BE2C (cell line): ENCODE measurements at regions not wholly inside any gene's neighbourhood (a gene's known extent, or its start where the extent isn't known, plus 50 kb on each side); places are given as distances from the start of the nearest gene placed in this dataset.

Experiments used
- DNase-seq: peaks from one replicate; pipeline ENCODE4 v3.0.0-alpha.2; 2020
- H3K27me3 ChIP-seq: fragments of 250-450 bp; sonication (Bioruptor Pico); 2 replicates; pipeline ENCODE4 v1.5.1; 2020; ENCODE audit warnings: mild to moderate bottlenecking
- H3K36me3 ChIP-seq: fragments of 250-450 bp; sonication (Bioruptor Pico); 2 replicates; pipeline ENCODE4 v1.5.1; 2020; ENCODE audit warnings: mild to moderate bottlenecking
- H3K4me1 ChIP-seq: fragments of 250-450 bp; sonication (Bioruptor Pico); 2 replicates; pipeline ENCODE4 v1.5.1; 2020
- H3K4me3 ChIP-seq: 2 replicates; pipeline ENCODE4 v1.5.1; 2011; ENCODE audit warnings: low read depth, low read length
- H3K9me3 ChIP-seq: fragments of 250-450 bp; sonication (Bioruptor Pico); 2 replicates; pipeline ENCODE4 v1.5.1; 2020
- TF ChIP-seq, protein P1 (sequence below): IDR thresholded peaks from 2 replicates; pipeline ENCODE4 v1.5.1; 2012; ENCODE audit warnings: mild to moderate bottlenecking, low read depth, low read length

DNA sequence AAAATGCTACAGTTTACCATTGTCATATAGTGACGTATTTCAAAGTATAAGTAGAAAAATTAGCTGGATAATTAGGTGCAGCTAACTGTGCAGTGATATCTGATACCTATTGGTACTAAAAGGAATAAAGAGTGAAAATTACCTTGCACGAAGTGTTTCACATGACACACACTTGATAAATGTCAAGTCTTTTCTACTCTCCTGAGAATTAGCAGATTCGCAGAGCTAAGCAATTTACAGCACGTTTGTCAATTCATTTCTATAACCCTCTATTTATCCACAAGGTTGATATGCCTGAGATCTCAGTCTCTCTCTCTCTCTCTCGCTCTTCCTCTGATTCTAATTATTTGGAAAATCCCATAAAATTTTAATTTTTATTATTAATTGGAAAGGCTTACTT is 1109.0 kb downstream of the EFNB2 start:
- TF ChIP-seq, protein P1, sequence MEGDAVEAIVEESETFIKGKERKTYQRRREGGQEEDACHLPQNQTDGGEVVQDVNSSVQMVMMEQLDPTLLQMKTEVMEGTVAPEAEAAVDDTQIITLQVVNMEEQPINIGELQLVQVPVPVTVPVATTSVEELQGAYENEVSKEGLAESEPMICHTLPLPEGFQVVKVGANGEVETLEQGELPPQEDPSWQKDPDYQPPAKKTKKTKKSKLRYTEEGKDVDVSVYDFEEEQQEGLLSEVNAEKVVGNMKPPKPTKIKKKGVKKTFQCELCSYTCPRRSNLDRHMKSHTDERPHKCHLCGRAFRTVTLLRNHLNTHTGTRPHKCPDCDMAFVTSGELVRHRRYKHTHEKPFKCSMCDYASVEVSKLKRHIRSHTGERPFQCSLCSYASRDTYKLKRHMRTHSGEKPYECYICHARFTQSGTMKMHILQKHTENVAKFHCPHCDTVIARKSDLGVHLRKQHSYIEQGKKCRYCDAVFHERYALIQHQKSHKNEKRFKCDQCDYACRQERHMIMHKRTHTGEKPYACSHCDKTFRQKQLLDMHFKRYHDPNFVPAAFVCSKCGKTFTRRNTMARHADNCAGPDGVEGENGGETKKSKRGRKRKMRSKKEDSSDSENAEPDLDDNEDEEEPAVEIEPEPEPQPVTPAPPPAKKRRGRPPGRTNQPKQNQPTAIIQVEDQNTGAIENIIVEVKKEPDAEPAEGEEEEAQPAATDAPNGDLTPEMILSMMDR, result no peak
- Histone ChIP-seq H3K4me3 (no peak overlapping the region), H3K4me1 (no peaks in the 10 kb centered on the region), H3K36me3 (no peaks in the 10 kb centered on the region), H3K9me3 (no peaks in the 10 kb centered on the region), H3K27me3 (no peaks in the 10 kb centered on the region)
- no peak for DNase-seq

DNA sequence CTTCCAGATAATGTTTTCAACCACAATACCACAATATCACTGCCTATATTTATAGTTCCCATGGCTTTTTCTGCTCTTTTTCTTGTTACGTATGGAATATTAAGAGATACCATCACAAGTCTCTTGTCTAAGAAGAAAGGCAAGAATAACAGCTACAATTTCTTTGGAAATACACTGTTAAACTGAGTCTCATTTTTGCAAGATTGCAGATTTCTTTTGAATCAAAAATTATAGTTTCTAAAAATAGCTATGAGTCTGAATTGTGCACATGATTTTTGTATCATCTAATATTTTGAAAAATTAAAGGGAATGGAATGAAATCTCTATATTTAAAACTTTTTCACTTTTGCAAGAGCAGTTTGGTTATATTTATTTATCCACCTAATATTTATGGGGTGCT is 1120.8 kb downstream of the EFNB2 start:
- Histone ChIP-seq H3K9me3 (no peaks in the 10 kb centered on the region), H3K4me3 (no peak overlapping the region), H3K4me1 (no peaks in the 10 kb centered on the region), H3K27me3 (no peaks in the 10 kb centered on the region), H3K36me3 (no peaks in the 10 kb centered on the region)
- DNase-seq, result no peak
- TF ChIP-seq, protein P1, result no peak

DNA sequence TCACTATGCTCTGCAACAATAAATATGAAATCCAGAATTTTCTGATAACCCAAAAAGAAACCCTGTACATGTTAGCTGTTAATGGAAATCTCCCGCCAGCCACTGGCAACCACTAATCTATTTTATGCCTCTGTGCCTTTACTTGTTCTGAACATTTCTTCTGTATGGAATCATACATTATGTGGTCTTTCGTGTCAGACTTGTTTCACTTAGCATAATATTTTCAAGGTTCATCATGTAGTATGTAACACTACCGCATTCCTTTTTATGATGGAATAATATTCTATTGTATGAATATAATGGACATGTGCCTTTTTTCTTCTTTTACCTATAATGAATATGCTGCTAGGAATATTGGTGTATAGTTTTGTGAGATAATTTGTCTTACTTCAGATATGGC is 1123.3 kb downstream of the EFNB2 start:
- no peak for DNase-seq
- no peak overlapping the region for H3K4me3 ChIP-seq
- TF ChIP-seq, protein P1, result no peak

DNA sequence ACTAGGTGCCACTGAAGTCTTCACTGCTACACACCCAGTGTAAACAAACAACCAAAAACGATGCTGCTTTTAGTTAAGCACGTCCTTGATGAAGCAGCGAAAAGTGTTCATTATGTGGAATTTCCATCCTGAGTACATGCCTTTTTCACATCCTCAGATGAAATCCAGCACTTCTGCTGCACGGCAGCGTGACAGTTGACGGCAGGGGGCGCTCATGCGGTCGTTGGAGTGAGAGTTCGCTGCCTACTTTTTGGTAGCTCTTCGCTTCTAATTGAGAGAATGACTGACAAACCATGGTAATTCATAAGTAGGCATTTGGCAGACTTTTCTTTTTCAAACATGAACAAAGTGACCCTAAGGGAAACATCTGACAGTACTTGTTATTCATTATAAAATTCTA is 1124.9 kb downstream of the EFNB2 start:
- Histone ChIP-seq H3K9me3 (no peaks in the 10 kb centered on the region), H3K4me3 (no peak overlapping the region), H3K4me1 (no peaks in the 10 kb centered on the region), H3K36me3 (no peaks in the 10 kb centered on the region), H3K27me3 (no peaks in the 10 kb centered on the region)
- TF ChIP-seq, protein P1, result peak; percentile 80
- DNase-seq, result peak; percentile 70

More for the DNA sequence above, 1123.3 kb downstream of the EFNB2 start:
- no peaks in the 10 kb centered on the region for H3K9me3 ChIP-seq
- no peaks in the 10 kb centered on the region for H3K4me1 ChIP-seq
- no peaks in the 10 kb centered on the region for H3K27me3 ChIP-seq
- no peaks in the 10 kb centered on the region for H3K36me3 ChIP-seq

DNA sequence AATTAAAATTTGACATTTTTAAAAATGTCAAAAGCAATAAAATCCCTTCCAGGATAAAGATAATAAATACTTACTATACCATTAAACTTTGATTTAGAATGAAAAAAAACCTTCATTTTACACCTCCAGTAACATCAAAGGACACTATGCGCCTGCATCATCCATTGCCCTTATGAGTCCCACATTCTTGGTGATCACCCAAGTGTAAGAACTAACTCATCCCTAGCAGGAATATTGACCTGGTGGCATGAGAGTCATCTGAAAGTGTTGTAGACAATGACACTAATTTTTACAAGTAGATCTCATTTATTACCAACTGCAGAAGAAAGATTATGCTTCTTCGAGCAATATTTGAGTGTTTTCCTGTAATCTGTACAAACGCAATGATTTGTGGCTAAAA is 1128.9 kb downstream of the EFNB2 start:
- Histone ChIP-seq H3K4me3 (no peak overlapping the region), H3K4me1 (no peaks in the 10 kb centered on the region), H3K27me3 (no peaks in the 10 kb centered on the region), H3K9me3 (no peaks in the 10 kb centered on the region), H3K36me3 (no peaks in the 10 kb centered on the region)
- TF ChIP-seq, protein P1, result no peak
- DNase-seq, result no peak

DNA sequence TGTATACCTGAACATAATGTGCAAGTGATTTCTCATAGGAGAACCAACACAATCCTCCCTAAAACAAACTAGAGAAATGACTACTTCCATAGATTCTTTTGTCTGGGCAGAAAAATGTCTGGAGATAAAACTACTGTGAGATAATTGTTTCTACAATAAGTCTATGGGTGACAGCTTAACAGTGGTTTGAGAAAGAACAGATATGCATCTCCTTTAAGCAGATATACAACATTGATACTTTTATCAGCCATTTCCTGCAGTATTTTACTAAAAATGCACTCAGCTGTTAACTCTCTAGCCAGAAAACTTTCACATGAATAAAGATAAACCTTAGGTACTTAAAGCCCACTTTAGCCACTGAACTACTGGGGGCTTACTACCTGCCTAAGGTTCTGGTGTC is 1132.4 kb downstream of the EFNB2 start:
- no peaks in the 10 kb centered on the region for H3K4me1 ChIP-seq
- H3K27me3 ChIP-seq, result no peaks in the 10 kb centered on the region
- H3K4me3 ChIP-seq, result no peak overlapping the region
- H3K9me3 ChIP-seq, result no peaks in the 10 kb centered on the region
- H3K36me3 ChIP-seq, result no peaks in the 10 kb centered on the region
- TF ChIP-seq, protein P1, result no peak
- no peak for DNase-seq
